Left lung (tissue), 4 donors: ENCODE measurements at regions not wholly inside any gene's neighbourhood (a gene's known extent, or its start where the extent isn't known, plus 50 kb on each side); places are given as distances from the start of the nearest gene placed in this dataset.

Experiments
- ATAC-seq: fragments of 200-7000 bp; cut with Tn5 transposase; one replicate; pipeline ENCODE4 v1.9.1; 2020; ENCODE audit warnings: moderate library complexity
- DNase-seq, 4 donors: peaks; one replicate each; pipeline ENCODE4 v3.0.0-alpha.2; 2013 to 2020
- H3K27ac ChIP-seq, 2 donors: fragments of 200-600 bp; sonication (generic) in 1 of 2; one replicate each; pipeline versions ENCODE4 v1.5.0 to v1.8.0; 2020 to 2021
- H3K27me3 ChIP-seq, 2 donors: fragments of 200-600 bp; sonication (generic) in 1 of 2; one replicate each; pipeline versions ENCODE4 v1.5.0 to v1.8.0; 2020 to 2021
- H3K36me3 ChIP-seq, 2 donors: fragments of 200-600 bp; sonication (generic) in 1 of 2; one replicate each; pipeline versions ENCODE4 v1.5.0 to v1.8.0; 2020 to 2021
- H3K4me1 ChIP-seq, 2 donors: fragments of 200-600 bp; one replicate each; pipeline ENCODE4 v1.8.0; 2021
- H3K4me3 ChIP-seq, 2 donors: fragments of 200-600 bp; sonication (generic) in 1 of 2; one replicate each; pipeline versions ENCODE4 v1.5.0 to v1.8.0; 2020 to 2021; ENCODE audit warnings: mild to moderate bottlenecking in 1 of 2
- H3K9me3 ChIP-seq, 2 donors: fragments of 200-600 bp; sonication (generic) in 1 of 2; one replicate each; pipeline versions ENCODE4 v1.5.0 to v1.8.0; 2020 to 2021
- intact Hi-C, 2 donors: fragments of 100-400 bp; cut with DNase I; formaldehyde crosslinking; loops; one replicate each; pipeline versions ENCODE4 v1.11.2 to v1.14.2; 2022
- TF ChIP-seq, protein P1 (sequence below), 2 donors: fragments of 200-600 bp; sonication (generic) in 1 of 2; IDR thresholded peaks; one replicate each; pipeline versions ENCODE4 v1.5.0 to v1.8.0; 2021; ENCODE audit warnings: antibody characterized with exemption in 2 of 2
- donor health status: DM: no; HTN: yes; CAD: no.
- donor health status: DM: no; HTN: no; CAD: no.

GRCh38 chr15:97745481-97746071 lies 214.9 kb upstream of the ARRDC4 start:
- no peak for DNase-seq
- no peak for ATAC-seq
- Histone ChIP-seq H3K27ac (no peak overlapping the region), H3K9me3 (no peaks in the 10 kb centered on the region), H3K27me3 (no peaks in the 10 kb centered on the region), H3K4me3 (no peak overlapping the region), H3K36me3 (no peaks in the 10 kb centered on the region), H3K4me1 (no peaks in the 10 kb centered on the region)
- TF ChIP-seq, protein P1, sequence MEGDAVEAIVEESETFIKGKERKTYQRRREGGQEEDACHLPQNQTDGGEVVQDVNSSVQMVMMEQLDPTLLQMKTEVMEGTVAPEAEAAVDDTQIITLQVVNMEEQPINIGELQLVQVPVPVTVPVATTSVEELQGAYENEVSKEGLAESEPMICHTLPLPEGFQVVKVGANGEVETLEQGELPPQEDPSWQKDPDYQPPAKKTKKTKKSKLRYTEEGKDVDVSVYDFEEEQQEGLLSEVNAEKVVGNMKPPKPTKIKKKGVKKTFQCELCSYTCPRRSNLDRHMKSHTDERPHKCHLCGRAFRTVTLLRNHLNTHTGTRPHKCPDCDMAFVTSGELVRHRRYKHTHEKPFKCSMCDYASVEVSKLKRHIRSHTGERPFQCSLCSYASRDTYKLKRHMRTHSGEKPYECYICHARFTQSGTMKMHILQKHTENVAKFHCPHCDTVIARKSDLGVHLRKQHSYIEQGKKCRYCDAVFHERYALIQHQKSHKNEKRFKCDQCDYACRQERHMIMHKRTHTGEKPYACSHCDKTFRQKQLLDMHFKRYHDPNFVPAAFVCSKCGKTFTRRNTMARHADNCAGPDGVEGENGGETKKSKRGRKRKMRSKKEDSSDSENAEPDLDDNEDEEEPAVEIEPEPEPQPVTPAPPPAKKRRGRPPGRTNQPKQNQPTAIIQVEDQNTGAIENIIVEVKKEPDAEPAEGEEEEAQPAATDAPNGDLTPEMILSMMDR (IDR thresholded peaks at IDR 0.05), result peak; percentile 31 to 41
- intact Hi-C loops, result no loop called here

- ATAC-seq (no peak), DNase-seq (no peak)
Measured at GRCh38 chr15:97747342-97747741, 213.2 kb upstream of the ARRDC4 start.

DNA sequence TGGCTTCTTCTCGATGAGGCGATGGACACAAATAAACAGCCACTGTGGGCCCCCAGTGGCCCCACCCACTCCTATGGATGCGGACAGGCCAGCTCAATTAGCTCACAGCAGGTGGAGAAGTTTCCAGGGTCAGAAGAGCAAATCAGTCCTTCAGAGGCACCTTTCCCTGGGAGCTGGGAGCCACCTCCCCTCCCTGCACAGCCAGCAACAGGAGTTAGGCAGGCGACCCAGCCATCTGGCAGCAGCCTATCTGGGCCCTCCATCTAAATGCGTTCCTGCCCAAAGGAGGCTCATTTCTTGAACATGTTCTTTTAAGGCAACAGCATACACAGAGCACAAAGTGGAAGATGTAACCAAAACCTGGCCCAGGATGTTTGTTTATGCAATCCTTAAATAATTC lies 211.9 kb upstream of the ARRDC4 start:
- Histone ChIP-seq H3K4me3 (no peak overlapping the region), H3K36me3 (no peaks in the 10 kb centered on the region), H3K27me3 (no peaks in the 10 kb centered on the region), H3K9me3 (no peaks in the 10 kb centered on the region), H3K27ac (no peak overlapping the region), H3K4me1 (no peaks in the 10 kb centered on the region)
- no peak for DNase-seq
- no peak for ATAC-seq
- intact Hi-C loops, result no loop called here
- TF ChIP-seq, protein P1 (IDR thresholded peaks at IDR 0.05), result no peak

More at GRCh38 chr15:97747342-97747741, 213.2 kb upstream of the ARRDC4 start:
- H3K36me3 ChIP-seq, result no peaks in the 10 kb centered on the region
- H3K9me3 ChIP-seq, result no peaks in the 10 kb centered on the region
- no peaks in the 10 kb centered on the region for H3K27me3 ChIP-seq
- no peak overlapping the region for H3K27ac ChIP-seq
- no peaks in the 10 kb centered on the region for H3K4me1 ChIP-seq
- intact Hi-C loops, result no loop called here
- TF ChIP-seq, protein P1 (IDR thresholded peaks at IDR 0.05), result no peak
- no peak overlapping the region for H3K4me3 ChIP-seq

- intact Hi-C loops, result no loop called here
- Histone ChIP-seq H3K4me1 (no peaks in the 10 kb centered on the region), H3K27ac (no peak overlapping the region), H3K4me3 (no peak overlapping the region), H3K36me3 (no peaks in the 10 kb centered on the region), H3K27me3 (no peaks in the 10 kb centered on the region), H3K9me3 (no peaks in the 10 kb centered on the region)
- no peak for DNase-seq
- TF ChIP-seq, protein P1 (IDR thresholded peaks at IDR 0.05), result no peak
- ATAC-seq, result no peak
Measured at GRCh38 chr15:97750060-97750459, 210.4 kb upstream of the ARRDC4 start.

- TF ChIP-seq, protein P1 (IDR thresholded peaks at IDR 0.05), result no peak
- Histone ChIP-seq H3K4me3 (no peak overlapping the region), H3K27ac (no peak overlapping the region), H3K36me3 (no peaks in the 10 kb centered on the region), H3K9me3 (no peaks in the 10 kb centered on the region), H3K27me3 (peaks cover 0 to 6% of the 10 kb centered on the region in 2 donors), H3K4me1 (no peaks in the 10 kb centered on the region)
- ATAC-seq (no peak), DNase-seq (no peak)
- intact Hi-C loops, result no loop called here
Measured at GRCh38 chr15:97755726-97756125, 204.8 kb upstream of the ARRDC4 start.
